ENCODE measurements at regions not wholly inside any gene's neighbourhood (a gene's known extent, or its start where the extent isn't known, plus 50 kb on each side); places are given as distances from the start of the nearest gene placed in this dataset.

- no peak for TF ChIP-seq TCF4 (CRISPR knock-in tag; IDR thresholded peaks at IDR 0.05; ENCODE audit: borderline replicate concordance)
- TF ChIP-seq CREB5 (CRISPR knock-in tag; IDR thresholded peaks at IDR 0.05; ENCODE audit: low read depth), result no peak
- no peak for TF ChIP-seq BACH2 (CRISPR knock-in tag; IDR thresholded peaks at IDR 0.05; ENCODE audit: borderline replicate concordance)
- no peak for TF ChIP-seq ZFP3 (CRISPR knock-in tag; IDR thresholded peaks at IDR 0.05)
- no peak for TF ChIP-seq TSHZ2 (CRISPR knock-in tag; IDR thresholded peaks at IDR 0.05)
- ATAC-seq, result no peak
These were observed 734.2 kb upstream of the SALL3 start for GRCh38 chr18:78245451-78245850.

DNA sequence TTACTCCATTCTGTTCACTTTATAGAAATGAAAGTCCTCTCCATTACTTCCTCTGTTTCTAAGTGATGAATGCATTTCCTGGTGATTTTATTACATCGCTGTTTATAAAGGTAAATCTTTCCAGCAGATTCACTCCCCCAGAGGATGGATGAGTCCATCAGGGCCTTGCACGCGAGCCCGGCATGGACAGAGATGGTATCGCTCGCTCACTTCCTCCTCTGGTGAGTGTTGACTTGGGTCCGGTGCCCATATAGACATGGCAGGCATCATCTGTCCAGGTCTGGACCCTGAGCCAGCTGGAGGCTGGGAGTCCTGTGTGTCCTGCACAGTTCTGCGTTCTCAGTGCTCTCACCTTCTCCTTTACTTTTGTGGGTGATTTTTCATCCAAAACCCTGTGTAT is 733.6 kb upstream of the SALL3 start:
- TF ChIP-seq ZFP30 (CRISPR knock-in tag; IDR thresholded peaks at IDR 0.05) (no peak), CSDC2 (CRISPR knock-in tag; IDR thresholded peaks at IDR 0.05) (no peak), ZNF70 (CRISPR knock-in tag; IDR thresholded peaks at IDR 0.05) (no peak), POU6F1 (CRISPR knock-in tag; IDR thresholded peaks at IDR 0.05; ENCODE audit: borderline replicate concordance, low read depth) (no peak)
- no peak for ATAC-seq

GRCh38 chr18:78246588-78246987 is 733.0 kb upstream of the SALL3 start:
- TF ChIP-seq ISL1 (CRISPR knock-in tag; IDR thresholded peaks at IDR 0.05) (no peak), ZC3H10 (CRISPR knock-in tag; IDR thresholded peaks at IDR 0.05) (no peak), GLIS3 (CRISPR knock-in tag; IDR thresholded peaks at IDR 0.05) (no peak)
- TF ChIP-seq, protein P1, sequence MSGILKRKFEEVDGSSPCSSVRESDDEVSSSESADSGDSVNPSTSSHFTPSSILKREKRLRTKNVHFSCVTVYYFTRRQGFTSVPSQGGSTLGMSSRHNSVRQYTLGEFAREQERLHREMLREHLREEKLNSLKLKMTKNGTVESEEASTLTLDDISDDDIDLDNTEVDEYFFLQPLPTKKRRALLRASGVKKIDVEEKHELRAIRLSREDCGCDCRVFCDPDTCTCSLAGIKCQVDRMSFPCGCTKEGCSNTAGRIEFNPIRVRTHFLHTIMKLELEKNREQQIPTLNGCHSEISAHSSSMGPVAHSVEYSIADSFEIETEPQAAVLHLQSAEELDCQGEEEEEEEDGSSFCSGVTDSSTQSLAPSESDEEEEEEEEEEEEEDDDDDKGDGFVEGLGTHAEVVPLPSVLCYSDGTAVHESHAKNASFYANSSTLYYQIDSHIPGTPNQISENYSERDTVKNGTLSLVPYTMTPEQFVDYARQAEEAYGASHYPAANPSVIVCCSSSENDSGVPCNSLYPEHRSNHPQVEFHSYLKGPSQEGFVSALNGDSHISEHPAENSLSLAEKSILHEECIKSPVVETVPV (CRISPR knock-in tag; IDR thresholded peaks at IDR 0.05), result no peak
- ATAC-seq, result no peak

DNA sequence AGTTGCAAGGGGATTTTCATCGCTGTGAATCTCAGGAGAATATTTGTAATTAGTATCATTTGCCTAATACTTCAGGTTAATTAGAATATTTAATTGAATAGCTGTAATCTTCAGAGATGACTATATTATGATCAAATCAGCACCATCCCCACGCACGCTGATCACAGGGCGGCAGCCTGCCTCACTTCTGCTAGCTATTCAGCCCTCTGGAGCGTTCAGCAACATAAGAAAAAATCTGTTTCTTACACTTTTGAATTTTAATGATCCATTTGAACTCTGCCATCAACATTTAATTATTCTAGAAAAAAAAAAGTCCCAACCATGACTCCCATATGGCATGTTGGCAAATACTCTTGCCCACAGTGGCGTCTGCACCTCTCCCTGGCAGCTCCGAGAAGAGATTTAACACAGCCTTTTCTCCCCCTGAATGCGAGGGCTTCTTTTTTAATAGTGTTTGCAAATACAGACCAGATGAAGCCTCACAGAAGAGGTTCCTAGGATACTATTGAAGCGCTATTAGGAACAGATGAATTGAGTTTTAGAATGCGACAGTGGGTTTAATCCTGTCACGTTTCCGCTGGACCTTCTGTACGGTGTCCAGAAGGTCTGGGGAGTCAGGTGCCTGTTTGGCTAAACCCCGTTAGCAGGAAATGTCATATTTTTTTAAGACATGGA is 731.9 kb upstream of the SALL3 start:
- TF ChIP-seq, protein P1 (CRISPR knock-in tag; IDR thresholded peaks at IDR 0.05), result no peak
- TF ChIP-seq RARB (CRISPR knock-in tag; IDR thresholded peaks at IDR 0.05), result no peak
- TF ChIP-seq ZC3H10 (CRISPR knock-in tag; IDR thresholded peaks at IDR 0.05), result no peak
- TF ChIP-seq PPARA (CRISPR knock-in tag; IDR thresholded peaks at IDR 0.05; ENCODE audit: borderline replicate concordance), result no peak
- no peak for TF ChIP-seq ZFP30 (CRISPR knock-in tag; IDR thresholded peaks at IDR 0.05)
- no peak for TF ChIP-seq ZNF70 (CRISPR knock-in tag; IDR thresholded peaks at IDR 0.05)
- TF ChIP-seq ZNF565 (CRISPR knock-in tag; conservative IDR thresholded peaks at IDR 0.05; ENCODE audit: low read depth), result no peak
- TF ChIP-seq ISL1 (CRISPR knock-in tag; IDR thresholded peaks at IDR 0.05), result no peak
- no peak for TF ChIP-seq OSR1 (CRISPR knock-in tag; IDR thresholded peaks at IDR 0.05)
- no peak for TF ChIP-seq TCF4 (CRISPR knock-in tag; IDR thresholded peaks at IDR 0.05; ENCODE audit: borderline replicate concordance)
- TF ChIP-seq, protein P2, sequence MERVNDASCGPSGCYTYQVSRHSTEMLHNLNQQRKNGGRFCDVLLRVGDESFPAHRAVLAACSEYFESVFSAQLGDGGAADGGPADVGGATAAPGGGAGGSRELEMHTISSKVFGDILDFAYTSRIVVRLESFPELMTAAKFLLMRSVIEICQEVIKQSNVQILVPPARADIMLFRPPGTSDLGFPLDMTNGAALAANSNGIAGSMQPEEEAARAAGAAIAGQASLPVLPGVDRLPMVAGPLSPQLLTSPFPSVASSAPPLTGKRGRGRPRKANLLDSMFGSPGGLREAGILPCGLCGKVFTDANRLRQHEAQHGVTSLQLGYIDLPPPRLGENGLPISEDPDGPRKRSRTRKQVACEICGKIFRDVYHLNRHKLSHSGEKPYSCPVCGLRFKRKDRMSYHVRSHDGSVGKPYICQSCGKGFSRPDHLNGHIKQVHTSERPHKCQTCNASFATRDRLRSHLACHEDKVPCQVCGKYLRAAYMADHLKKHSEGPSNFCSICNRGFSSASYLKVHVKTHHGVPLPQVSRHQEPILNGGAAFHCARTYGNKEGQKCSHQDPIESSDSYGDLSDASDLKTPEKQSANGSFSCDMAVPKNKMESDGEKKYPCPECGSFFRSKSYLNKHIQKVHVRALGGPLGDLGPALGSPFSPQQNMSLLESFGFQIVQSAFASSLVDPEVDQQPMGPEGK (CRISPR knock-in tag; IDR thresholded peaks at IDR 0.05; ENCODE audit: borderline replicate concordance), result no peak
- TF ChIP-seq CREB5 (CRISPR knock-in tag; IDR thresholded peaks at IDR 0.05; ENCODE audit: low read depth), result no peak
- TF ChIP-seq POU6F1 (CRISPR knock-in tag; IDR thresholded peaks at IDR 0.05; ENCODE audit: borderline replicate concordance, low read depth), result no peak
- no peak for TF ChIP-seq GLIS3 (CRISPR knock-in tag; IDR thresholded peaks at IDR 0.05)
- no peak for TF ChIP-seq ESRRG (CRISPR knock-in tag; IDR thresholded peaks at IDR 0.05)
- TF ChIP-seq BACH2 (CRISPR knock-in tag; IDR thresholded peaks at IDR 0.05; ENCODE audit: borderline replicate concordance), result no peak
- no peak for TF ChIP-seq ARNTL (CRISPR knock-in tag; IDR thresholded peaks at IDR 0.05; ENCODE audit: borderline replicate concordance, low read depth)
- no peak for TF ChIP-seq ZFP3 (CRISPR knock-in tag; IDR thresholded peaks at IDR 0.05)
- ATAC-seq, result no peak
